ENCODE measurements at regions not wholly inside any gene's neighbourhood (a gene's known extent, or its start where the extent isn't known, plus 50 kb on each side); places are given as distances from the start of the nearest gene placed in this dataset.

GRCh38 chr16:86327321-86327720, 183.0 kb upstream of the FOXF1 start:
- H3K27me3 ChIP-seq: no peaks in the 10 kb centered on the region
- intact Hi-C loops (cut with DNase I): no loop called here
- H3K36me3 ChIP-seq: no peaks in the 10 kb centered on the region
- DNase-seq: no peak
- no peaks in the 10 kb centered on the region for H3K4me1 ChIP-seq
- H3K27ac ChIP-seq: no peak overlapping the region
- H3K9me3 ChIP-seq: no peaks in the 10 kb centered on the region
- H3K9ac ChIP-seq (ENCODE audit: low read depth in 2 of 2, low read length in 2 of 2): no peak overlapping the region
- H3K4me3 ChIP-seq: no peak overlapping the region
- no peak for TF ChIP-seq CTCF (IDR thresholded peaks at IDR 0.05)

GRCh38 chr16:86330906-86331305, 179.4 kb upstream of the FOXF1 start:
- no peaks in the 10 kb centered on the region for H3K27me3 ChIP-seq
- no peak for TF ChIP-seq CTCF (IDR thresholded peaks at IDR 0.05)
- intact Hi-C loops (cut with DNase I): no loop called here

GRCh38 chr16:86334079-86334635, 176.2 kb upstream of the FOXF1 start:
- Histone ChIP-seq H3K27me3 (no peaks in the 10 kb centered on the region), H3K27ac (no peak overlapping the region), H3K9ac (ENCODE audit: low read depth in 2 of 2, low read length in 2 of 2) (no peak overlapping the region), H3K4me3 (no peak overlapping the region), H3K4me1 (no peaks in the 10 kb centered on the region), H3K36me3 (no peaks in the 10 kb centered on the region), H3K9me3 (no peaks in the 10 kb centered on the region)
- TF ChIP-seq CTCF (IDR thresholded peaks at IDR 0.05): no peak
- intact Hi-C loops (cut with DNase I): no loop called here
- DNase-seq: no peak

More at GRCh38 chr16:86330906-86331305, 179.4 kb upstream of the FOXF1 start:
- Histone ChIP-seq H3K27ac (no peak overlapping the region), H3K9ac (ENCODE audit: low read depth in 2 of 2, low read length in 2 of 2) (no peak overlapping the region), H3K36me3 (no peaks in the 10 kb centered on the region), H3K4me3 (no peak overlapping the region), H3K9me3 (no peaks in the 10 kb centered on the region), H3K4me1 (no peaks in the 10 kb centered on the region)
- no peak for DNase-seq

- Histone ChIP-seq H3K36me3 (no peaks in the 10 kb centered on the region), H3K9ac (ENCODE audit: low read depth in 2 of 2, low read length in 2 of 2) (no peak overlapping the region), H3K27me3 (no peaks in the 10 kb centered on the region), H3K27ac (no peak overlapping the region), H3K9me3 (no peaks in the 10 kb centered on the region), H3K4me1 (no peaks in the 10 kb centered on the region), H3K4me3 (no peak overlapping the region)
- no peak for TF ChIP-seq CTCF (IDR thresholded peaks at IDR 0.05)
- intact Hi-C loops (cut with DNase I): no loop called here
- DNase-seq: no peak
Measured at GRCh38 chr16:86335266-86336172, 174.8 kb upstream of the FOXF1 start.

- no peaks in the 10 kb centered on the region for H3K9me3 ChIP-seq
- no peaks in the 10 kb centered on the region for H3K4me1 ChIP-seq
- H3K9ac ChIP-seq (ENCODE audit: low read depth in 2 of 2, low read length in 2 of 2): no peak overlapping the region
- TF ChIP-seq CTCF (IDR thresholded peaks at IDR 0.05): no peak
- intact Hi-C loops (cut with DNase I): no loop called here
- no peak overlapping the region for H3K27ac ChIP-seq
- DNase-seq: no peak
- H3K36me3 ChIP-seq: no peaks in the 10 kb centered on the region
- no peak overlapping the region for H3K4me3 ChIP-seq
- H3K27me3 ChIP-seq: no peaks in the 10 kb centered on the region
Measured at GRCh38 chr16:86337138-86337537, 173.2 kb upstream of the FOXF1 start.

All from colonic mucosa (tissue), 4 donors.